A549 (cell line): ENCODE measurements at regions not wholly inside any gene's neighbourhood (a gene's known extent, or its start where the extent isn't known, plus 50 kb on each side); places are given as distances from the start of the nearest gene placed in this dataset.

Experiments used
- ATAC-seq, 2 experiments: fragments of 200-7000 bp in 1 of 2; fragments of >200 bp in 1 of 2; cut with Nextera tagmentation in 1 of 2; cut with Tn5 transposase in 1 of 2; 3 replicates each; pipeline versions ENCODE4 v1.8.0 to v1.9.1; 2018 to 2020; ENCODE audit warnings: mild to moderate bottlenecking in 1 of 2, moderate library complexity in 1 of 2
- CTCF ChIA-PET: fragments of 300-600 bp; sonication (Branson Sonifier 250); formaldehyde crosslinking; extraction: SDS; loops from one replicate; lab custom pipeline; 2021; ENCODE audit warnings: antibody characterized with exemption, inconsistent platforms; lab: Yijun Ruan, JAX
- POLR2A ChIA-PET: fragments of 350-600 bp; formaldehyde crosslinking; extraction: SDS; loops from one replicate; lab custom pipeline; 2021; ENCODE audit warnings: antibody characterized with exemption, inconsistent platforms; lab: Yijun Ruan, JAX
- DNase-seq, 2 experiments: peaks; one replicate each; pipeline versions ENCODE4 v3.0.0 to v3.0.0-alpha.2; 2011 to 2016; ENCODE audit warnings: low read depth in 1 of 2, low spot score in 1 of 2
- FAIRE-seq: peaks from 2 replicates; lab custom pipeline; 2011; peaks lifted over from hg19 to GRCh38; lab: Jason Lieb, UNC
- H3K27ac ChIP-seq, 2 experiments: fragments of >200 bp; sonication (Bioruptor Twin); formaldehyde crosslinking; 3 replicates each; pipeline ENCODE4 v1.5.1; 2016 to 2017
- H3K4me1 ChIP-seq: fragments of >200 bp; sonication (Bioruptor Twin); formaldehyde crosslinking; 3 replicates; pipeline ENCODE4 v1.6.1; 2016
- H3K4me2 ChIP-seq: fragments of >200 bp; sonication (Bioruptor Twin); formaldehyde crosslinking; 3 replicates; pipeline ENCODE4 v1.6.1; 2016
- H3K4me3 ChIP-seq: fragments of >200 bp; sonication (Bioruptor Twin); formaldehyde crosslinking; 3 replicates; pipeline ENCODE4 v1.5.1; 2016
- H3K9me3 ChIP-seq: fragments of >200 bp; sonication (Bioruptor Twin); formaldehyde crosslinking; 3 replicates; pipeline ENCODE4 v1.6.1; 2016
- CBX2 ChIP-seq: fragments of 200-600 bp; sonication (generic); IDR thresholded peaks from 2 replicates; pipeline ENCODE4 v1.6.1; 2016; ENCODE audit warnings: low read depth, mild to moderate bottlenecking, borderline replicate concordance
- CHD2 ChIP-seq: fragments of 150-350 bp; IDR thresholded peaks from 2 replicates; pipeline ENCODE4 v1.6.1; 2014; ENCODE audit warnings: low read length; ENCODE audit not compliant: partially characterized antibody
- CHD4 ChIP-seq: fragments of 200-600 bp; sonication (generic); IDR thresholded peaks from 2 replicates; pipeline ENCODE4 v1.6.1; 2016; ENCODE audit warnings: antibody characterized with exemption, mild to moderate bottlenecking, borderline replicate concordance
- EHMT2 ChIP-seq: fragments of 200-600 bp; sonication (generic); IDR thresholded peaks from 2 replicates; pipeline ENCODE4 v1.6.1; 2016; ENCODE audit warnings: antibody characterized with exemption, low read depth, mild to moderate bottlenecking, moderate library complexity
- FOSL2 ChIP-seq, 2 experiments: fragments of 450-650 bp in 1 of 2; fragments of >200 bp in 1 of 2; sonication (Bioruptor Twin) in 1 of 2; formaldehyde crosslinking; IDR thresholded peaks; 2 replicates each; pipeline versions ENCODE4 v1.5.0 to v1.6.1; 2016 to 2020; ENCODE audit warnings: mild to moderate bottlenecking in 1 of 2, moderate library complexity in 1 of 2
- HEYL ChIP-seq: fragments of 250-450 bp; sonication (Bioruptor Pico); IDR thresholded peaks from 2 replicates; pipeline ENCODE4 v1.8.0; 2021; ENCODE audit warnings: mild to moderate bottlenecking, moderate library complexity
- HOXA7 ChIP-seq: fragments of 250-450 bp; sonication (Bioruptor Pico); IDR thresholded peaks from 2 replicates; pipeline ENCODE4 v1.5.0; 2020; ENCODE audit warnings: mild to moderate bottlenecking, moderate library complexity
- HOXB13 ChIP-seq: fragments of 250-450 bp; sonication (Bioruptor Pico); IDR thresholded peaks from 2 replicates; pipeline ENCODE4 v1.5.0; 2020; ENCODE audit warnings: low read depth, mild to moderate bottlenecking, moderate library complexity
- MAFK ChIP-seq: fragments of 450-650 bp; IDR thresholded peaks from 2 replicates; pipeline ENCODE4 v1.6.1; 2014; ENCODE audit not compliant: partially characterized antibody
- NPAS2 ChIP-seq: fragments of 250-450 bp; sonication (Bioruptor Pico); IDR thresholded peaks from 2 replicates; pipeline ENCODE4 v1.8.0; 2022; ENCODE audit warnings: mild to moderate bottlenecking, moderate library complexity, borderline replicate concordance
- PHF8 ChIP-seq: fragments of 200-600 bp; sonication (generic); IDR thresholded peaks from 2 replicates; pipeline ENCODE4 v1.6.1; 2016; ENCODE audit warnings: low read depth, mild to moderate bottlenecking, antibody characterized with exemption, moderate library complexity, borderline replicate concordance
- RCOR1 ChIP-seq: fragments of 150-350 bp; IDR thresholded peaks from 2 replicates; pipeline ENCODE4 v1.6.1; 2014; ENCODE audit warnings: antibody characterized with exemption, low read length, low read depth
- RFX5 ChIP-seq: fragments of 450-650 bp; IDR thresholded peaks from 2 replicates; pipeline ENCODE4 v1.7.1; 2014; ENCODE audit warnings: antibody characterized with exemption, mild to moderate bottlenecking, moderate library complexity
- ZC3H11A ChIP-seq: fragments of 450-650 bp; IDR thresholded peaks from 2 replicates; pipeline ENCODE4 v1.6.1; 2014; ENCODE audit warnings: antibody characterized with exemption, mild to moderate bottlenecking
- ZSCAN20 ChIP-seq: fragments of 250-450 bp; sonication (Bioruptor Pico); IDR thresholded peaks from 2 replicates; pipeline ENCODE4 v1.8.0; 2022; ENCODE audit warnings: mild to moderate bottlenecking, moderate library complexity
- WGBS: methylation state at CpG from one replicate; pipeline ENCODE4 v1.1.6; 2017; ENCODE audit errors: missing lambda C conversion rate; 5-methylcytosine and 5-hydroxymethylcytosine counted together
- TF ChIP-seq, protein P1 (sequence below): fragments of >200 bp; sonication (Bioruptor Twin); formaldehyde crosslinking; IDR thresholded peaks from 2 replicates; pipeline ENCODE4 v1.6.1; 2016
- TF ChIP-seq, protein P2 (sequence below): fragments of 150-350 bp; IDR thresholded peaks from 2 replicates; pipeline ENCODE4 v1.6.1; 2014; ENCODE audit warnings: low read depth, mild to moderate bottlenecking, low read length

DNA sequence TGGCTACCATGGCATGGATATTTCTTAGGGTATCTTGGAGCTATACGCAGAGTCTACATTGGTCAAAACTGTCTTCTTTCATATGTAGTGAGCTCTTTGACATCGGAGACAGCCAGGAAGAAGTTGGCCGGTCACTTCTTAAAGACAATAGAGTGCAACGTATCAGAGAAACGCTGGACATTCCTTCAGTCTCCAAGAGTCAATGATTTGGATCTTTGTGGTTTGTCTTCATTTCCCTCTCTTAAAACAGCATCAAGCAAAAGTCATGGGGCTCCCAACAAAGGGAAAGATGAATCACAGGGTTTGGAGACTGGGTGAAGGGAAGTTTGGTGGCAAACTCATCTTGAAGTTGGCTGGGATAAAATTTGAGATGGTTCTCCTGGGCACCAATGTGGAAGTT, 320.1 kb downstream of the AGTPBP1 start:
- POLR2A ChIA-PET: no interaction called here
- no peak overlapping the region for H3K4me2 ChIP-seq
- ATAC-seq (no peak), DNase-seq (no peak), FAIRE-seq (no peak)
- no peaks in the 10 kb centered on the region for H3K9me3 ChIP-seq
- CTCF ChIA-PET: no interaction called here
- no peak overlapping the region for H3K27ac ChIP-seq
- H3K4me3 ChIP-seq: no peak overlapping the region
- TF ChIP-seq NPAS2 (CRISPR knock-in tag): no peak
- no peak for TF ChIP-seq RCOR1
- WGBS: 65% methylated on average over 5 of the region's 5 CpGs
- no peaks in the 10 kb centered on the region for H3K4me1 ChIP-seq

DNA sequence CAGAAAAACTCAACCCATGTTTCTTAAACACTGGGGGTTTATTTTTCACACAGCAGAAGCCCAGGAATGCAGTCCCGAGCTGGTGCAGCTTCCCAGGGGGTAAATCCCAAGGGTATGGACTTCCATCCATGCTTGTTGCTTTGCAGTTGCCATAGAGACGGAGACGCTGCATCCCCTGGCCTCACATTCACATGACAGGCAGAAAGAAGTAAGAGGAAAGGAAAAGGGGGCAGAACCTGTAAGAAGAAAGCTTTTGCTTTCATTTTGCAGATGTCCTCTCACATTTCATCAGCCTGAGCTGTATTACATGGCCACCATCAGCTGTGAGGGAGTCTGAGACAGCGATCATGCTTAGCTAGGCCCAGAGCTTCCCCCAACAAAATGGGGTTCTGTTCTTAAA, 321.0 kb downstream of the AGTPBP1 start:
- Histone ChIP-seq H3K4me3 (no peak overlapping the region), H3K4me2 (no peak overlapping the region), H3K27ac (no peak overlapping the region), H3K9me3 (no peaks in the 10 kb centered on the region), H3K4me1 (no peaks in the 10 kb centered on the region)
- TF ChIP-seq, protein P1, sequence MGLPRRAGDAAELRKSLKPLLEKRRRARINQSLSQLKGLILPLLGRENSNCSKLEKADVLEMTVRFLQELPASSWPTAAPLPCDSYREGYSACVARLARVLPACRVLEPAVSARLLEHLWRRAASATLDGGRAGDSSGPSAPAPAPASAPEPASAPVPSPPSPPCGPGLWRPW: no peak
- TF ChIP-seq, protein P2, sequence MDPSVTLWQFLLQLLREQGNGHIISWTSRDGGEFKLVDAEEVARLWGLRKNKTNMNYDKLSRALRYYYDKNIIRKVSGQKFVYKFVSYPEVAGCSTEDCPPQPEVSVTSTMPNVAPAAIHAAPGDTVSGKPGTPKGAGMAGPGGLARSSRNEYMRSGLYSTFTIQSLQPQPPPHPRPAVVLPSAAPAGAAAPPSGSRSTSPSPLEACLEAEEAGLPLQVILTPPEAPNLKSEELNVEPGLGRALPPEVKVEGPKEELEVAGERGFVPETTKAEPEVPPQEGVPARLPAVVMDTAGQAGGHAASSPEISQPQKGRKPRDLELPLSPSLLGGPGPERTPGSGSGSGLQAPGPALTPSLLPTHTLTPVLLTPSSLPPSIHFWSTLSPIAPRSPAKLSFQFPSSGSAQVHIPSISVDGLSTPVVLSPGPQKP: no peak
- TF ChIP-seq NPAS2 (CRISPR knock-in tag) (no peak), ZSCAN20 (CRISPR knock-in tag) (no peak), CHD2 (no peak), FOSL2 (IDR thresholded peaks at IDR 0.05) (no peak), FOSL2 (CRISPR knock-in tag; IDR thresholded peaks at IDR 0.05) (no peak), PHF8 (no peak)
- CTCF ChIA-PET: no interaction called here
- ATAC-seq (no peak), DNase-seq (no peak), FAIRE-seq (no peak)
- POLR2A ChIA-PET: no interaction called here
- whole genome bisulfite sequencing: 43% methylated on average over 4 of the region's 4 CpGs

DNA sequence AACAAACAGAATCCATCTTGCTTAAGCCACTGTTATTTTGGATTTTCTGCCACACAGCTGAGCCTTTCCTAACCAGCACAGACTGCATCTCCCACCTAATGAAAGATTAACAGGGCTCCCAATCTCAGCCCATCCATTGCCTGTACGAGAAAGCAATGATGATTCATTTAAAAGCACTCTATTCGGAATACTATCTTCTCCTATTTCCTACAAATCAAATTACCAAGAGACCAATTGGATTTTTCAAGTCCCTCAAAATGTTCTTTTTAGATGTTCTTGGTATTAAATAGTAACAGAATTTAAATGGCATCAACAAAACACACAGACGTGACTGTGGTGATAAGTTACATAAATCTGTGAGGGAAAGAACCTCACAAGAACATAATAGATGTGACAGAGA, 324.1 kb downstream of the AGTPBP1 start:
- FAIRE-seq (no peak), DNase-seq (no peak), ATAC-seq (no peak)
- WGBS: 28% methylated on average over 3 of the region's 3 CpGs
- H3K4me3 ChIP-seq: no peak overlapping the region
- TF ChIP-seq HOXA7 (CRISPR knock-in tag): no peak
- H3K4me2 ChIP-seq: no peak overlapping the region
- no peaks in the 10 kb centered on the region for H3K9me3 ChIP-seq
- ChIA-PET CTCF (interaction anchor here (1.1 to 1.3 kb wide), 2 partner anchors 8 to 13 kb away, joined by 3 to 4 read pairs; no protein-coding TSS in a partner anchor), POLR2A (no interaction called here)
- H3K27ac ChIP-seq: no peak overlapping the region
- no peaks in the 10 kb centered on the region for H3K4me1 ChIP-seq

DNA sequence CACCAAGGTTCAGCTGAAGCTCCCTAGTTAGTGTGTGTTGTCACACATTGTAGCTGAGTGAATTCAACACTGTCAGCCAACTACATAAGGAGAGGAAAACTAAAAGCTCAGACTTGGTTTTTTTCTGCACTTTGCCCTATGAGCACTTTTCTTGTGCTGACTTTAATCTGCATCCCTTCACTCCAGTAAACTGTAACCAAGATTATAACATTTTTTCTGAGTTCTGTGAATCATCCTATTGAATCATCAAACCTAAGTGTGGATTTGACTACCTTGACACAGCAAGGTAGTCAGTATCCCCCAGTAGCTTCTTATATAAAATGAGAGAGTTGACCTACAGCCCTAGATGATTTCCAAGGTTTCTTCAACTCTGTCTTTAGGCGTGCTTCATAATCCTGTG, 325.0 kb downstream of the AGTPBP1 start:
- Histone ChIP-seq H3K4me2 (no peak overlapping the region), H3K4me3 (no peak overlapping the region), H3K9me3 (no peaks in the 10 kb centered on the region)
- no peak for FAIRE-seq
- POLR2A ChIA-PET: no interaction called here
- TF ChIP-seq NPAS2 (CRISPR knock-in tag) (no peak), RCOR1 (no peak), RFX5 (no peak), MAFK (no peak), CHD4 (no peak)
- TF ChIP-seq, all 56 proteins: peak for 0
- DNase-seq (no peak), ATAC-seq (no peak)
- no peaks in the 10 kb centered on the region for H3K4me1 ChIP-seq
- WGBS: 19% methylated on average over 1 of the region's 1 CpG
- CTCF ChIA-PET: interaction anchor here (1.1 to 2.9 kb wide), 3 partner anchors 8 to 14 kb away, joined by 3 to 14 read pairs (median 4); no protein-coding TSS in a partner anchor
- H3K27ac ChIP-seq: no peak overlapping the region

DNA sequence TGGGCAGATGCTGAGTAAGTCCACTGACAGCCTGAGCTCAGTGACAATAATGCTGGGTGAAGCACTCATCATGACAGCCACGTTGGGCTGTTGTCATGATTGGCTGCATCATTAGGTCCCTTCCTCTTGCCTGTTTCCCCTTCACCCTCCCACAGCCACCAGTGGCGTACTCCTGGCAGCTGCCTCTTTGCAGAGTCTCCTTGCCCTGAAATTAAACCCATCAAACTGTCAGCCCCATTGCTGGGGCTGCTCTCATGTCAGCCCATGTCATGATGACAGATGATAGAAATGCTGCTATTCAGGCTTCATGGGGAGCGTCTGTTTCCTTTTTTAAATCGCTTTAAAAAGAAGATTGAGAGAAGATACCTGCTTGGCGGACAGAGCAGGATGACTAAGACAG, 327.4 kb downstream of the AGTPBP1 start:
- ChIA-PET CTCF (interaction anchor here (2.9 kb wide), 1 partner anchor 11 kb away, joined by 14 read pairs; no protein-coding TSS in a partner anchor), POLR2A (no interaction called here)
- TF ChIP-seq CHD4 (no peak), EHMT2 (no peak), ZC3H11A (no peak), CBX2 (no peak), HEYL (CRISPR knock-in tag) (no peak), HOXB13 (CRISPR knock-in tag) (no peak)
- 11% methylated on average over 5 of the region's 5 CpGs for WGBS
- ATAC-seq (no peak), FAIRE-seq (no peak), DNase-seq (no peak)
- Histone ChIP-seq H3K4me3 (no peak overlapping the region), H3K27ac (no peak overlapping the region), H3K4me1 (no peaks in the 10 kb centered on the region), H3K4me2 (no peak overlapping the region), H3K9me3 (no peaks in the 10 kb centered on the region)
